Gastroesophageal sphincter (tissue), 4 donors: ENCODE measurements at regions not wholly inside any gene's neighbourhood (a gene's known extent, or its start where the extent isn't known, plus 50 kb on each side); places are given as distances from the start of the nearest gene placed in this dataset.
"Not testable (repeated sequence)": the region's sequence is repeated elsewhere in the genome, so short reads cannot be mapped to it uniquely, and the experiment has no call there.

Source experiments
- ATAC-seq: fragments of 150-250 bp; one replicate; pipeline ENCODE4 v1.9.1; 2016; ENCODE audit warnings: mild to moderate bottlenecking, moderate library complexity
- H3K27ac ChIP-seq, 4 donors: fragments of 200-600 bp; sonication (generic) in 3 of 4; 1 replicate in 3 of 4; 2 replicates in 1 of 4; pipeline ENCODE4 v1.5.1; 2016 to 2019
- H3K27me3 ChIP-seq: fragments of 200-600 bp; sonication (generic); one replicate; pipeline ENCODE4 v1.5.1; 2019
- H3K36me3 ChIP-seq, 2 donors: fragments of 200-600 bp; sonication (generic); one replicate each; pipeline ENCODE4 v1.5.1; 2019; ENCODE audit warnings: control low read depth in 1 of 2
- H3K4me1 ChIP-seq, 3 donors: fragments of 200-600 bp; sonication (generic); 1 replicate in 2 of 3; 2 replicates in 1 of 3; pipeline ENCODE4 v1.5.1; 2016 to 2019; ENCODE audit warnings: control low read depth in 2 of 3
- H3K4me3 ChIP-seq, 2 donors: fragments of 200-600 bp; sonication (generic); one replicate each; pipeline ENCODE4 v1.5.1; 2019; ENCODE audit warnings: mild to moderate bottlenecking in 1 of 2, moderate library complexity in 1 of 2
- H3K9me3 ChIP-seq, 3 donors: fragments of 200-600 bp; sonication (generic); one replicate each; pipeline ENCODE4 v1.5.1; 2017 to 2019; ENCODE audit warnings: control low read depth in 2 of 3
- EP300 ChIP-seq: sonication (generic); formaldehyde crosslinking; IDR thresholded peaks from one replicate; pipeline ENCODE4 v1.6.1; 2017; ENCODE audit warnings: antibody characterized with exemption, mild to moderate bottlenecking
- POLR2A ChIP-seq, 2 donors: fragments of 450-650 bp; IDR thresholded peaks; one replicate each; pipeline ENCODE4 v1.6.1; 2017; ENCODE audit warnings: antibody characterized with exemption in 2 of 2, mild to moderate bottlenecking in 2 of 2, moderate library complexity in 1 of 2
- POLR2AphosphoS5 ChIP-seq: sonication (generic); formaldehyde crosslinking; IDR thresholded peaks from one replicate; pipeline ENCODE4 v1.6.1; 2017; ENCODE audit warnings: antibody characterized with exemption
- WGBS, 2 donors: methylation state at CpG; one replicate each; pipeline ENCODE4 v1.1.5; 2018; ENCODE audit warnings: low coverage in 1 of 2; 5-methylcytosine and 5-hydroxymethylcytosine counted together
- TF ChIP-seq, protein P1 (sequence below), 4 experiments: fragments of 200-600 bp in 2 of 4; fragments of 450-650 bp in 2 of 4; sonication (generic) in 1 of 4; IDR thresholded peaks; one replicate each; pipeline ENCODE4 v1.5.1; 2017 to 2019; ENCODE audit warnings: antibody characterized with exemption in 4 of 4, mild to moderate bottlenecking in 2 of 4, moderate library complexity in 2 of 4

- ATAC-seq = no peak
- Histone ChIP-seq H3K4me3 (no peak overlapping the region), H3K4me1 (peaks cover 0 to 21% (median 3%) of the 10 kb centered on the region in 3 donors), H3K27me3 (no peaks in the 10 kb centered on the region), H3K9me3 (no peaks in the 10 kb centered on the region), H3K27ac (no peak overlapping the region), H3K36me3 (no peaks in the 10 kb centered on the region)
- TF ChIP-seq POLR2A (IDR thresholded peaks at IDR 0.05) (no peak), POLR2AphosphoS5 (no peak), EP300 (no peak)
- TF ChIP-seq, protein P1, sequence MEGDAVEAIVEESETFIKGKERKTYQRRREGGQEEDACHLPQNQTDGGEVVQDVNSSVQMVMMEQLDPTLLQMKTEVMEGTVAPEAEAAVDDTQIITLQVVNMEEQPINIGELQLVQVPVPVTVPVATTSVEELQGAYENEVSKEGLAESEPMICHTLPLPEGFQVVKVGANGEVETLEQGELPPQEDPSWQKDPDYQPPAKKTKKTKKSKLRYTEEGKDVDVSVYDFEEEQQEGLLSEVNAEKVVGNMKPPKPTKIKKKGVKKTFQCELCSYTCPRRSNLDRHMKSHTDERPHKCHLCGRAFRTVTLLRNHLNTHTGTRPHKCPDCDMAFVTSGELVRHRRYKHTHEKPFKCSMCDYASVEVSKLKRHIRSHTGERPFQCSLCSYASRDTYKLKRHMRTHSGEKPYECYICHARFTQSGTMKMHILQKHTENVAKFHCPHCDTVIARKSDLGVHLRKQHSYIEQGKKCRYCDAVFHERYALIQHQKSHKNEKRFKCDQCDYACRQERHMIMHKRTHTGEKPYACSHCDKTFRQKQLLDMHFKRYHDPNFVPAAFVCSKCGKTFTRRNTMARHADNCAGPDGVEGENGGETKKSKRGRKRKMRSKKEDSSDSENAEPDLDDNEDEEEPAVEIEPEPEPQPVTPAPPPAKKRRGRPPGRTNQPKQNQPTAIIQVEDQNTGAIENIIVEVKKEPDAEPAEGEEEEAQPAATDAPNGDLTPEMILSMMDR (IDR thresholded peaks at IDR 0.05) = no peak
- WGBS, 2 donors = 75 to 93% methylated on average over 4 to 5 of the region's 5 CpGs
These were observed 192.2 kb upstream of the CDH11 start for GRCh38 chr16:65313936-65314626.

DNA sequence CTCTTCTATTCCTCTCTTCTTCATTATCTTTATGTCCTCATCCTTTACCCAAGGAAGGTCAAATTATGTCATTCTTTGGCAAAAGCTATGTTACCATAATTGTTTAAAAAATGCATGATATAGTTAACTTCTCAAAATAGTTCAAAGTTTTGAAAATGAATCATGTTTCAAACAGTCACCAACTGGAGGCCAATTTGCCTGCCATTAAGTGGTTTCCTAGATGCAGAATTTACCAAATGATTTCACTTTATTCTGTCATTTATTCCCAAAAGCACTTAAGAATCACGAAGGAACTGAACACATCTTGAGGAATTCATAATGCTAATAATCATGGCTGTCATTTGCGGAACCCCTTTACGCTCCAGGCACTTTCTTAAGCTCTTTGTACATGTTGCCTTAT is 190.9 kb upstream of the CDH11 start:
- no peak for ATAC-seq
- Histone ChIP-seq H3K4me1 (peaks cover 0 to 21% (median 3%) of the 10 kb centered on the region in 3 donors), H3K4me3 (no peak overlapping the region), H3K27me3 (no peaks in the 10 kb centered on the region), H3K27ac (no peak overlapping the region), H3K9me3 (no peaks in the 10 kb centered on the region), H3K36me3 (no peaks in the 10 kb centered on the region)
- 72 to 83% methylated on average over 3 of the region's 3 CpGs for WGBS, 2 donors
- TF ChIP-seq, protein P1 (IDR thresholded peaks at IDR 0.05) = no peak
- TF ChIP-seq POLR2A (IDR thresholded peaks at IDR 0.05) (no peak), EP300 (no peak), POLR2AphosphoS5 (no peak)

DNA sequence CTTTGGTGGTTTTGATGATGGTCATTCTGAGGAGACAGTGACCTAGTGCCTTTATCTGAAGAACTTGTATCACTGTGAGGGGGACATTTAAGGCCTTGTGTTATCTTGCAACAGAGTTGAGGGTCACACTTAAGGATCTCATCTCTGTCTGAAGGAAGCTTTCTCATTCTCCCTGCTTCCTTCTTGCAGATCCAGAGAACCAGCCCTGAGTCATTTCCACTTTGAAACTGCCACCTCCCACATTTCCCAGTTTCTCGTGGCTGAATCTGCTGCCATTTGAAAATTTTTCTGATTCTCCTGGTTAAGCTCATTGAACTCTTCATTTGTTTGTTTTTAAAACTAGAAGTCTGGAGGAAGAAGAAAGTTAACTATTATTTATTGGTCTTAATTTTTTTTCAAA is 190.2 kb upstream of the CDH11 start:
- no peak for ATAC-seq
- peaks cover 0 to 16% (median 3%) of the 10 kb centered on the region in 3 donors for H3K4me1 ChIP-seq
- no peak overlapping the region for H3K4me3 ChIP-seq
- H3K36me3 ChIP-seq = no peaks in the 10 kb centered on the region
- H3K27ac ChIP-seq = no peak overlapping the region
- 11 to 33% methylated on average over 1 of the region's 1 CpG for WGBS, 2 donors
- no peak for TF ChIP-seq POLR2A (IDR thresholded peaks at IDR 0.05)
- TF ChIP-seq POLR2AphosphoS5 = no peak
- TF ChIP-seq EP300 = no peak
- TF ChIP-seq, protein P1 (IDR thresholded peaks at IDR 0.05) = no peak
- no peaks in the 10 kb centered on the region for H3K9me3 ChIP-seq
- no peaks in the 10 kb centered on the region for H3K27me3 ChIP-seq

DNA sequence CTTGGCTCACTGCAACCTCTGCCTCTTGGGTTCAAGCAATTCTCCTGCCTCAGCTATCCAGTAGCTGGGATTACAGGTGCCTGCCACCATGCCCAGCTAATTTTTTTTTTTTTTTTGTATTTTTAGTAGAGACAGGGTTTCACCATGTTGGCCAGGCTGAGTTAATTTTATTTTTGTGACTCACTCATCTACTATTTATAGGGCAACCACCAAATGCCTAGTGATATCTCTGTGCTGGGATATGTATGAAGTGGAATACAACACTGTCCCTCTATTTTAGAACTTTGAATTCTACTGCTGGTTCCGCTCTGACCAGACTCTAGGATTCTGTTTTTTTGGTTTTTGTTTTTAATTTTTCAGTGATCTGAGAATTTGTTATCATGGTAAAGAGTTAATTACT is 188.6 kb upstream of the CDH11 start:
- not testable (repeated sequence) for H3K36me3 ChIP-seq, H3K4me3 ChIP-seq, H3K4me1 ChIP-seq, ATAC-seq, H3K9me3 ChIP-seq, H3K27ac ChIP-seq, H3K27me3 ChIP-seq
- 71 to 100% methylated on average over 1 of the region's 1 CpG for WGBS, 2 donors

DNA sequence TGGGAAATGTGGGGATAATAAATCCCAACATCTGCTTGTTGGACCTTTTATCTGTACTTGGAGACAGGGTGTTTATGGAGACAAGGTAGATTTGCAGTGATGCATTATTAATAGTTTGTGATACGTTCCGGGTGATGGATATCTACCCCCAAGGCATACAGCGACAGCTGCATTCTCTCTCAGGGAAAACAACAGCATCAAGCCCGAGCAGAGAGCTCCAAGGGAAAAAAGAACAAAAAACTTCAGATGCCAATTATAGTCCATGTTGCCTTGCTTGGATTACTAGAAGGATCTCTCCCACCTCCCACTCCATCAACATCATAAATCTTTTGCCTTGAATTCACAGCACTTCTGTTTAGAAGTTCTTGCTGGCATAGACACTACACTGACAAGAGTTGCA is 187.5 kb upstream of the CDH11 start:
- Histone ChIP-seq H3K27ac (no peak overlapping the region), H3K36me3 (no peaks in the 10 kb centered on the region), H3K9me3 (no peaks in the 10 kb centered on the region), H3K4me1 (no peaks in the 10 kb centered on the region), H3K4me3 (no peak overlapping the region), H3K27me3 (no peaks in the 10 kb centered on the region)
- ATAC-seq = no peak
- TF ChIP-seq POLR2AphosphoS5 (no peak), EP300 (no peak), POLR2A (IDR thresholded peaks at IDR 0.05) (no peak)
- TF ChIP-seq, protein P1 (IDR thresholded peaks at IDR 0.05) = no peak
- WGBS, 2 donors = 69 to 77% methylated on average over 4 of the region's 4 CpGs
